ENCODE measurements at regions not wholly inside any gene's neighbourhood (a gene's known extent, or its start where the extent isn't known, plus 50 kb on each side); places are given as distances from the start of the nearest gene placed in this dataset.
"Not testable (repeated sequence)": the region's sequence is repeated elsewhere in the genome, so short reads cannot be mapped to it uniquely, and the experiment has no call there.

- no peak overlapping the region for H3K4me3 Mint-ChIP-seq
- POLR2A ChIA-PET = no interaction called here
These were observed 381.8 kb downstream of the CPS1 start for GRCh38 chr2:210938228-210938627.

GRCh38 chr2:210946395-210946794 is 390.0 kb downstream of the CPS1 start:
- Mint-ChIP-seq H3K9me3 (no peaks in the 10 kb centered on the region), H3K27ac (no peak overlapping the region), H3K4me3 (no peak overlapping the region), H3K36me3 (no peaks in the 10 kb centered on the region), H3K27me3 (no peaks in the 10 kb centered on the region), H3K4me1 (no peaks in the 10 kb centered on the region)
- ChIA-PET POLR2A (no interaction called here), CTCF (no interaction called here)
- no peak for ATAC-seq (replicated peaks in 1 of 4)
- Histone ChIP-seq H3K4me1 (ENCODE audit: control insufficient read depth in 1 of 2, extremely low read depth in 1 of 2, insufficient read depth in 2 of 2, low read length in 2 of 2) (no peaks in the 10 kb centered on the region), H3K9me3 (no peaks in the 10 kb centered on the region), H3K27ac (ENCODE audit: low read length) (no peak overlapping the region), H3K4me3 (ENCODE audit: control insufficient read depth in 1 of 2, extremely low read depth in 1 of 2, low read length in 1 of 2) (no peak overlapping the region), H3K36me3 (ENCODE audit: control insufficient read depth in 2 of 2, extremely low read depth in 1 of 2, insufficient read depth in 1 of 2, low read length in 1 of 2) (no peaks in the 10 kb centered on the region), H3K27me3 (replicated peaks in 1 of 2; ENCODE audit: control insufficient read depth in 2 of 2, extremely low read depth in 1 of 2, insufficient read depth in 2 of 2, low read length in 1 of 2) (no peaks in the 10 kb centered on the region)
- no peak for DNase-seq
- no CpG with 5 or more reads among the region's 2 CpGs for WGBS (ENCODE audit: insufficient coverage)

More at GRCh38 chr2:210938228-210938627, 381.8 kb downstream of the CPS1 start:
- Histone ChIP-seq H3K27ac (ENCODE audit: low read length) (no peak overlapping the region), H3K27me3 (replicated peaks in 1 of 2; ENCODE audit: control insufficient read depth in 2 of 2, extremely low read depth in 1 of 2, insufficient read depth in 2 of 2, low read length in 1 of 2) (no peaks in the 10 kb centered on the region), H3K9me3 (no peaks in the 10 kb centered on the region), H3K4me1 (ENCODE audit: control insufficient read depth in 1 of 2, extremely low read depth in 1 of 2, insufficient read depth in 2 of 2, low read length in 2 of 2) (no peaks in the 10 kb centered on the region), H3K36me3 (ENCODE audit: control insufficient read depth in 2 of 2, extremely low read depth in 1 of 2, insufficient read depth in 1 of 2, low read length in 1 of 2) (no peaks in the 10 kb centered on the region), H3K4me3 (ENCODE audit: control insufficient read depth in 1 of 2, extremely low read depth in 1 of 2, low read length in 1 of 2) (no peak overlapping the region)
- Mint-ChIP-seq H3K4me1 (no peaks in the 10 kb centered on the region), H3K27me3 (no peaks in the 10 kb centered on the region), H3K27ac (no peak overlapping the region), H3K9me3 (peaks cover 5 to 17% (median 7%) of the 10 kb centered on the region in 3 donors), H3K36me3 (no peaks in the 10 kb centered on the region)
- ATAC-seq (replicated peaks in 1 of 4) (no peak), DNase-seq (no peak)
- CTCF ChIA-PET = no interaction called here
- no CpG with 5 or more reads among the region's 3 CpGs for WGBS (ENCODE audit: insufficient coverage)

GRCh38 chr2:210950434-210951060 is 394.1 kb downstream of the CPS1 start:
- H3K27me3 ChIP-seq (replicated peaks in 1 of 2; ENCODE audit: control insufficient read depth in 2 of 2, extremely low read depth in 1 of 2, insufficient read depth in 2 of 2, low read length in 1 of 2); POLR2A ChIA-PET; H3K4me1 Mint-ChIP-seq; H3K9me3 ChIP-seq; H3K27me3 Mint-ChIP-seq; H3K36me3 Mint-ChIP-seq; H3K4me1 ChIP-seq (ENCODE audit: control insufficient read depth in 1 of 2, extremely low read depth in 1 of 2, insufficient read depth in 2 of 2, low read length in 2 of 2); ATAC-seq (replicated peaks in 1 of 4); H3K9me3 Mint-ChIP-seq; CTCF ChIA-PET; H3K36me3 ChIP-seq (ENCODE audit: control insufficient read depth in 2 of 2, extremely low read depth in 1 of 2, insufficient read depth in 1 of 2, low read length in 1 of 2); H3K4me3 ChIP-seq (ENCODE audit: control insufficient read depth in 1 of 2, extremely low read depth in 1 of 2, low read length in 1 of 2); DNase-seq; H3K27ac ChIP-seq (ENCODE audit: low read length); H3K4me3 Mint-ChIP-seq; H3K27ac Mint-ChIP-seq: not testable (repeated sequence)
- WGBS (ENCODE audit: insufficient coverage) = 88% methylated on average over 21 of the region's 41 CpGs

- ChIA-PET POLR2A (no interaction called here), CTCF (no interaction called here)
- H3K27me3 Mint-ChIP-seq = no peaks in the 10 kb centered on the region
- DNase-seq = no peak
- ATAC-seq (replicated peaks in 1 of 4) = no peak
- no peak overlapping the region for H3K4me3 Mint-ChIP-seq
- WGBS (ENCODE audit: insufficient coverage) = 80% methylated on average over 1 of the region's 2 CpGs
- no peak overlapping the region for H3K4me3 ChIP-seq (ENCODE audit: control insufficient read depth in 1 of 2, extremely low read depth in 1 of 2, low read length in 1 of 2)
- H3K9me3 Mint-ChIP-seq = peaks cover 0 to 4% (median 3%) of the 10 kb centered on the region in 3 donors
- no peaks in the 10 kb centered on the region for H3K9me3 ChIP-seq
- H3K36me3 ChIP-seq (ENCODE audit: control insufficient read depth in 2 of 2, extremely low read depth in 1 of 2, insufficient read depth in 1 of 2, low read length in 1 of 2) = no peaks in the 10 kb centered on the region
- H3K36me3 Mint-ChIP-seq = no peaks in the 10 kb centered on the region
- no peaks in the 10 kb centered on the region for H3K4me1 ChIP-seq (ENCODE audit: control insufficient read depth in 1 of 2, extremely low read depth in 1 of 2, insufficient read depth in 2 of 2, low read length in 2 of 2)
- H3K4me1 Mint-ChIP-seq = no peaks in the 10 kb centered on the region
- no peak overlapping the region for H3K27ac ChIP-seq (ENCODE audit: low read length)
- no peaks in the 10 kb centered on the region for H3K27me3 ChIP-seq (replicated peaks in 1 of 2; ENCODE audit: control insufficient read depth in 2 of 2, extremely low read depth in 1 of 2, insufficient read depth in 2 of 2, low read length in 1 of 2)
- no peak overlapping the region for H3K27ac Mint-ChIP-seq
These were observed 398.0 kb downstream of the CPS1 start for GRCh38 chr2:210954386-210954907.

- H3K4me3 Mint-ChIP-seq = no peak overlapping the region
- no peaks in the 10 kb centered on the region for H3K9me3 ChIP-seq
- H3K4me1 ChIP-seq (ENCODE audit: control insufficient read depth in 1 of 2, extremely low read depth in 1 of 2, insufficient read depth in 2 of 2, low read length in 2 of 2) = no peaks in the 10 kb centered on the region
- H3K27me3 ChIP-seq (replicated peaks in 1 of 2; ENCODE audit: control insufficient read depth in 2 of 2, extremely low read depth in 1 of 2, insufficient read depth in 2 of 2, low read length in 1 of 2) = no peaks in the 10 kb centered on the region
- POLR2A ChIA-PET = no interaction called here
- ATAC-seq (replicated peaks in 1 of 4) = no peak
- CTCF ChIA-PET = no interaction called here
- H3K27me3 Mint-ChIP-seq = no peaks in the 10 kb centered on the region
- H3K36me3 ChIP-seq (ENCODE audit: control insufficient read depth in 2 of 2, extremely low read depth in 1 of 2, insufficient read depth in 1 of 2, low read length in 1 of 2) = no peaks in the 10 kb centered on the region
- DNase-seq = no peak
- H3K27ac Mint-ChIP-seq = no peak overlapping the region
- no peak overlapping the region for H3K4me3 ChIP-seq (ENCODE audit: control insufficient read depth in 1 of 2, extremely low read depth in 1 of 2, low read length in 1 of 2)
- peaks cover 0 to 4% (median 3%) of the 10 kb centered on the region in 3 donors for H3K9me3 Mint-ChIP-seq
- no peaks in the 10 kb centered on the region for H3K36me3 Mint-ChIP-seq
- 100% methylated on average over 1 of the region's 3 CpGs for WGBS (ENCODE audit: insufficient coverage)
- no peaks in the 10 kb centered on the region for H3K4me1 Mint-ChIP-seq
- no peak overlapping the region for H3K27ac ChIP-seq (ENCODE audit: low read length)
These were observed 399.2 kb downstream of the CPS1 start for GRCh38 chr2:210955591-210955990.

- H3K36me3 Mint-ChIP-seq = no peaks in the 10 kb centered on the region
These were observed 399.7 kb downstream of the CPS1 start for GRCh38 chr2:210956101-210956500.

GRCh38 chr2:210961249-210961648 is 404.9 kb downstream of the CPS1 start:
- Mint-ChIP-seq H3K36me3 (no peaks in the 10 kb centered on the region), H3K4me3 (no peak overlapping the region), H3K4me1 (no peaks in the 10 kb centered on the region), H3K27ac (no peak overlapping the region), H3K9me3 (peaks cover 0 to 2% (median 0%) of the 10 kb centered on the region in 3 donors), H3K27me3 (no peaks in the 10 kb centered on the region)
- ChIA-PET POLR2A (no interaction called here), CTCF (no interaction called here)
- Histone ChIP-seq H3K4me3 (ENCODE audit: control insufficient read depth in 1 of 2, extremely low read depth in 1 of 2, low read length in 1 of 2) (no peak overlapping the region), H3K36me3 (ENCODE audit: control insufficient read depth in 2 of 2, extremely low read depth in 1 of 2, insufficient read depth in 1 of 2, low read length in 1 of 2) (no peaks in the 10 kb centered on the region), H3K27ac (ENCODE audit: low read length) (no peak overlapping the region), H3K27me3 (replicated peaks in 1 of 2; ENCODE audit: control insufficient read depth in 2 of 2, extremely low read depth in 1 of 2, insufficient read depth in 2 of 2, low read length in 1 of 2) (no peaks in the 10 kb centered on the region), H3K4me1 (ENCODE audit: control insufficient read depth in 1 of 2, extremely low read depth in 1 of 2, insufficient read depth in 2 of 2, low read length in 2 of 2) (no peaks in the 10 kb centered on the region), H3K9me3 (no peaks in the 10 kb centered on the region)
- WGBS (ENCODE audit: insufficient coverage) = no CpG with 5 or more reads among the region's 2 CpGs
- ATAC-seq (replicated peaks in 1 of 4) = no peak
- DNase-seq = no peak

More at GRCh38 chr2:210956101-210956500, 399.7 kb downstream of the CPS1 start:
- Histone ChIP-seq H3K4me3 (ENCODE audit: control insufficient read depth in 1 of 2, extremely low read depth in 1 of 2, low read length in 1 of 2) (no peak overlapping the region), H3K9me3 (no peaks in the 10 kb centered on the region), H3K36me3 (ENCODE audit: control insufficient read depth in 2 of 2, extremely low read depth in 1 of 2, insufficient read depth in 1 of 2, low read length in 1 of 2) (no peaks in the 10 kb centered on the region), H3K27ac (ENCODE audit: low read length) (no peak overlapping the region), H3K4me1 (ENCODE audit: control insufficient read depth in 1 of 2, extremely low read depth in 1 of 2, insufficient read depth in 2 of 2, low read length in 2 of 2) (no peaks in the 10 kb centered on the region), H3K27me3 (replicated peaks in 1 of 2; ENCODE audit: control insufficient read depth in 2 of 2, extremely low read depth in 1 of 2, insufficient read depth in 2 of 2, low read length in 1 of 2) (no peaks in the 10 kb centered on the region)
- ATAC-seq (replicated peaks in 1 of 4) = no peak
- ChIA-PET CTCF (no interaction called here), POLR2A (no interaction called here)
- H3K4me3 Mint-ChIP-seq = no peak overlapping the region
- H3K27me3 Mint-ChIP-seq = no peaks in the 10 kb centered on the region
- no peak for DNase-seq
- H3K4me1 Mint-ChIP-seq = no peaks in the 10 kb centered on the region
- peaks cover 0 to 4% (median 3%) of the 10 kb centered on the region in 3 donors for H3K9me3 Mint-ChIP-seq
- H3K27ac Mint-ChIP-seq = no peak overlapping the region
